T-helper 2 cell treated with Interferon-gamma antibody and Interleukin-4, amounts not matched to agents 100 ng/mL and 5 ng/mL, for 36 hours (primary cell): ENCODE measurements at regions not wholly inside any gene's neighbourhood (a gene's known extent, or its start where the extent isn't known, plus 50 kb on each side); places are given as distances from the start of the nearest gene placed in this dataset.

ENCODE experiments used
- intact Hi-C: fragments of 100-400 bp; cut with micrococcal nuclease; formaldehyde crosslinking; loops from one replicate; pipeline ENCODE4 v1.15.1; 2023

- intact Hi-C loops = no loop called here
These were observed 640.6 kb downstream of the PCDH7 start for GRCh38 chr4:31360786-31361185.

GRCh38 chr4:31362756-31363155 is 642.6 kb downstream of the PCDH7 start:
- intact Hi-C loops = no loop called here

- intact Hi-C loops = no loop called here
These were observed 645.0 kb downstream of the PCDH7 start for GRCh38 chr4:31365006-31365690.

GRCh38 chr4:31366041-31366440 is 645.9 kb downstream of the PCDH7 start:
- intact Hi-C loops = no loop called here

GRCh38 chr4:31370866-31371465 is 650.8 kb downstream of the PCDH7 start:
- intact Hi-C loops = no loop called here

- intact Hi-C loops = no loop called here
These were observed 654.2 kb downstream of the PCDH7 start for GRCh38 chr4:31374256-31374960.

GRCh38 chr4:31375936-31376335 is 655.8 kb downstream of the PCDH7 start:
- intact Hi-C loops = no loop called here

GRCh38 chr4:31379364-31379763 is 659.2 kb downstream of the PCDH7 start:
- intact Hi-C loops = no loop called here

- intact Hi-C loops = no loop called here
These were observed 663.6 kb downstream of the PCDH7 start for GRCh38 chr4:31383767-31384166.

GRCh38 chr4:31390849-31391248 is 670.7 kb downstream of the PCDH7 start:
- intact Hi-C loops = no loop called here

- intact Hi-C loops = no loop called here
These were observed 671.8 kb downstream of the PCDH7 start for GRCh38 chr4:31391976-31392375.

GRCh38 chr4:31392923-31393322 is 672.8 kb downstream of the PCDH7 start:
- intact Hi-C loops = no loop called here

- intact Hi-C loops = no loop called here
These were observed 688.0 kb downstream of the PCDH7 start for GRCh38 chr4:31408121-31408520.

GRCh38 chr4:31411565-31411964 is 691.4 kb downstream of the PCDH7 start:
- intact Hi-C loops = no loop called here

- intact Hi-C loops = no loop called here
These were observed 695.5 kb downstream of the PCDH7 start for GRCh38 chr4:31415629-31416028.

- intact Hi-C loops = no loop called here
These were observed 696.3 kb downstream of the PCDH7 start for GRCh38 chr4:31416498-31416897.

- intact Hi-C loops = no loop called here
These were observed 696.9 kb downstream of the PCDH7 start for GRCh38 chr4:31417040-31417439.

GRCh38 chr4:31422006-31422405 is 701.8 kb downstream of the PCDH7 start:
- intact Hi-C loops = no loop called here

GRCh38 chr4:31427691-31428090 is 707.5 kb downstream of the PCDH7 start:
- intact Hi-C loops = no loop called here

GRCh38 chr4:31442236-31442635 is 722.1 kb downstream of the PCDH7 start:
- intact Hi-C loops = no loop called here

GRCh38 chr4:31445526-31445925 is 725.4 kb downstream of the PCDH7 start:
- intact Hi-C loops = no loop called here

GRCh38 chr4:31455612-31456011 is 735.4 kb downstream of the PCDH7 start:
- intact Hi-C loops = no loop called here

- intact Hi-C loops = no loop called here
These were observed 738.6 kb downstream of the PCDH7 start for GRCh38 chr4:31458813-31459212.
